ENCODE measurements at regions not wholly inside any gene's neighbourhood (a gene's known extent, or its start where the extent isn't known, plus 50 kb on each side); places are given as distances from the start of the nearest gene placed in this dataset.

DNA sequence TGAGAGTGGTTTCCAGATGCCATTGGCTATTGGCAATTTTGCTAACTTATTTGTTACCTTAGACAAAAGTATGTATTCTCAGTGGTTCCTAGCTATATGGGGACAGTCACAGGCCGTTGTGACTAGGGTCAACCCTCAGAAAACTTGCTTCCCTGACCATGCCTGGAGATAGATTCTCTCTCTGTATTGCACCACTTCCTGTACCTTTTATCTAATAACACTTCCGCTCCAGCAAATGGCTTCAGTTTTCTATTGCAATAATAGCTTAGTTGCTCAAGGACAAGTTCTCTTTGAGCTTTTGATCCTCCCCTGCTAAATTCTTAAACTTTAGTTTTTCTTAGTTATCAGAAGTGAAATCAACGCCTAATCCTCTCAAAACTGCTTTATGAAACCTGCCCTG, 338.0 kb downstream of the RMST start:
- TF ChIP-seq CTCF (IDR thresholded peaks at IDR 0.05 in 8 of 11, conservative IDR thresholded peaks at IDR 0.05 in 3 of 11) (no peak), POLR2A (IDR thresholded peaks at IDR 0.05) (no peak)

All from spleen (tissue), 7 donors.